ENCODE measurements at regions not wholly inside any gene's neighbourhood (a gene's known extent, or its start where the extent isn't known, plus 50 kb on each side); places are given as distances from the start of the nearest gene placed in this dataset.

DNA sequence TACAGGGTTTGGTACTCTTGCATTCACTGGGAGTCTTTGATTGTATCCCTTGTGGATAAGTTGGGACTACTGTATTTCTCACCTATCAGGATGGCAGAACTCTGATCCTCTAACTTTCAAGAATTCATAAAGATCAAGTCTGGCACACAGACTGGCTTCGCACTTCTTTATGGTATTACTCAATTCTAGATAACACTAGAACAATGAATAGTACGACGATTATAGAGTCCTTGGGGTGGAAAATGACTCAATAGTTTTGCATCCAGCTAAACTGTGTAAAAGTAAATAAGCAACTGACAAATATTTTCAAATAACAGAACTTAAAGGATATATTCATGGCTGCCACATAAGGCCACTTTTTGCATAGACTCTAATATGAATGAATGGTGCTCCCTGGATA lies 103.4 kb upstream of the MEX3C start:
- TF ChIP-seq POLR2A (IDR thresholded peaks at IDR 0.05) (no peak), POLR2AphosphoS5 (IDR thresholded peaks at IDR 0.05; ENCODE audit: insufficient read depth in 1 of 2, low read depth in 1 of 2) (no peak)
- TF ChIP-seq, protein P1, sequence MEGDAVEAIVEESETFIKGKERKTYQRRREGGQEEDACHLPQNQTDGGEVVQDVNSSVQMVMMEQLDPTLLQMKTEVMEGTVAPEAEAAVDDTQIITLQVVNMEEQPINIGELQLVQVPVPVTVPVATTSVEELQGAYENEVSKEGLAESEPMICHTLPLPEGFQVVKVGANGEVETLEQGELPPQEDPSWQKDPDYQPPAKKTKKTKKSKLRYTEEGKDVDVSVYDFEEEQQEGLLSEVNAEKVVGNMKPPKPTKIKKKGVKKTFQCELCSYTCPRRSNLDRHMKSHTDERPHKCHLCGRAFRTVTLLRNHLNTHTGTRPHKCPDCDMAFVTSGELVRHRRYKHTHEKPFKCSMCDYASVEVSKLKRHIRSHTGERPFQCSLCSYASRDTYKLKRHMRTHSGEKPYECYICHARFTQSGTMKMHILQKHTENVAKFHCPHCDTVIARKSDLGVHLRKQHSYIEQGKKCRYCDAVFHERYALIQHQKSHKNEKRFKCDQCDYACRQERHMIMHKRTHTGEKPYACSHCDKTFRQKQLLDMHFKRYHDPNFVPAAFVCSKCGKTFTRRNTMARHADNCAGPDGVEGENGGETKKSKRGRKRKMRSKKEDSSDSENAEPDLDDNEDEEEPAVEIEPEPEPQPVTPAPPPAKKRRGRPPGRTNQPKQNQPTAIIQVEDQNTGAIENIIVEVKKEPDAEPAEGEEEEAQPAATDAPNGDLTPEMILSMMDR (IDR thresholded peaks at IDR 0.05) = no peak

Data from vagina (tissue), 2 donors.